Activated T-cell treated with anti-CD3 and anti-CD28 coated beads, Interleukin-2, amount 50 U/mL, for 1 hour (primary cell): ENCODE measurements at regions not wholly inside any gene's neighbourhood (a gene's known extent, or its start where the extent isn't known, plus 50 kb on each side); places are given as distances from the start of the nearest gene placed in this dataset.

ENCODE experiments used
- DNase-seq: peaks from one replicate; pipeline ENCODE4 v3.0.0-alpha.2; 2020

DNA sequence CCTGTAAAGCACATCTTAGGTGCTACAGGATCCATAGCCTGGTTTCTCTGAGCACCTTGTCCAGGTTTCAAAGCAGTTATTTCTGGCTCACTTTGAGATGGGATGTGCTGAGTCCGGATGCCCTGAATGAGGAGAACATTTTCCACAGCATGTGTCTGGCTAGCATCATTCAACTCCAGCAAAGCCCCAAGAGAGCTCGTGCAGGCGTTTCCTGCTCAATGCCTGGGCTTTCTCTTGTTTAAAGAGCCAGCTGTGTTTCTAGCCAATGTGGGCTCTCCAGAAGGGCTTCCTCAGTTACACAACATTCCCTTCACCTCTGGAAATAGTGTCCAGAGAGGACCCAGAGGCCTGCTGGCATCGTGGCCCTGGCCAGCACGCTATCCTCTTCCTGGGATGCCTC is 411.7 kb downstream of the DMAC1 start:
- no peak for DNase-seq

DNA sequence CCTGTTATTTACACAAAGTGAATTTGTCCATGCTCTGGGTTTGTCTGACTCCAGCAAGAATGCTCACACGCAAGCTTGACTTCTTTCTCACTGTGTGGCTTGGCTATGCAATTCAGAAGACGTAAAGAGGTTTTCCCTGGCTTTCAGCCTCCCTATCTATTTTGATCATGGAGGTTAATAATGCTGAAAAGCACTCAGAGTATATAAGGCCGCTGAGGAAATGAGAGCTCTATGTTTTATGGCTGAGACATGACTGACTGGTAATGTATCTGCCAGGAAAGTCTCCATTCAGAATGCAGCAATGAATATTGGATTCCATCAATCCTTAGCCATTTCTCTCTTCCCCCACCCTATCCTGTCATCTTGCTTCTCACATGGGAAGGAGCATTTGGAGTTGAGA is 417.3 kb downstream of the DMAC1 start:
- DNase-seq = no peak

DNA sequence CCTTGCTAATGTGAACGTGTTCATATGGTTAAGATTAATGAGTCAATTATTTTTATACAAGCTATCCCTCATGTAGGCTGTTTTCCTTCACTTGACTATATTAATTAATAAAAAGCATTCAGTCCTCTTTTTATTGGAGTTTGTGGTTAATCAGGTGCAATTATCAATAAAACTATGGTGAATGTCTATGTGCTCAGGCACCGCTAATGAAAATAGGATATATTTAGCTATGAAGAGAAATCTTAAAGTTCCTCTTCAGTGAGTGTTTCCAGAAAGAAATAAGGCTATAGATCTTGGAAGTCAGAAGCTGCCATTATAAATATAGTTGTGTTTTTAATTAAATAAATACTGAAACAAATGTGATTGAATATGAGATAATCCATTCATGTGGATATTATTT is 422.1 kb downstream of the DMAC1 start:
- no peak for DNase-seq

DNA sequence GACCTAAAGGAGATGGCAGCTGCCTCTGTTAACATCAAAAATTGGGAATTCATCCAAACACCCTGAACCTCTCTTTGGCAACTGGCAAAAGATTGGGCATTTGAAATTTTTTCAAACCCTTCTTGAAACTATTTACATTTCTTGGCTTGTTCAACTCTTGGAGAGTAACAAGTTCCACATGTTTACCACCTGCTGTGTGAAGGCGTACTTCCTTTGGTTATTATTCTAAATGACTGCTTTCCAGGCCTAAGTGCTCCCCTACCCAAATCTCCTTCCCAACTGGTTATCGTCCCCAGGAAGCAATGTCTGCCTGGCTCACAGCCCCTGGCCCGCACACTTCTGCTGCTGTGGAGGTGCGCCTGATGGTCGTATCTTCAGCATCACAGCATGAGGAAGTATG is 422.7 kb downstream of the DMAC1 start:
- no peak for DNase-seq

DNA sequence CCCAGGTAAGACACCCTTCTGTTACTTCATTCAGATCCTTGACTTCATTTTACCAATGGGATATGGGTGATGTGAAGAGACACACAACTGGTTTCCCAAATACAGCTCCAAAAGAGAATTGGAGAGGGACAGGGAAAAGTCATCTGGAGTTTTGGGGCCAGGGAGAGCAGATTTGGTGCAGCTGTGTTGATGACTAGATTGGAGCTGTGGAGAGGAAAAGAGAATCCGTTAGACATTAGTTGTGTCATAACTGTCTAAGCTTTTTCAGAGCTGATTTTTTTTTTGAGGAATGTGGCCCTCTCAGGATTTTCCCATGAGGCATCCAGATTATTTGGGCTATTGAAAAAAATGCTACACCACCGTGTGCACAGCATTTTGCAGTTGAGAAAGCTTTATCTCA is 423.4 kb downstream of the DMAC1 start:
- no peak for DNase-seq

DNA sequence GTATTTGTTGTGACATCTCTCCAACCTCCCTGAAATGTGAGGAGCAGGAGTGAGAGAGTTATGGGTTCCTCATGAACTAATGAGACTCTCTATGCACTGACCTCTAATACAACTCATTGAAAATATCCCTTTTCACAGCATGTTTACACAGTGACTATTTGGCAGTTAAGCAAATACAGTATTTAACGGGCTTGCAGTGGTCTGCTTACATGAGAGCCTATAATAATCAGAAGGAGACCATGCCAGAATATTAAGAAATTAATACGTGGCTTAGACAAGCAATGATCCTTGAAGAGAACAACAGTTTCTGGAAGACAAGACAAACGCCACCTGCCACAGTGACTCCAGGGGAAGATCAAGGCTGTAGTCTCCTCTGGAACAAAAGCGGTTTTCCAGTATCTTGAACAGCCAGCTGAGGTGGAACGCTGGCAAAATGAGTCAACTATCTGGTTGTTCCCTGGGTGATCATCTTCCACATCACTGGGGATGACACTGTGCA is 424.5 kb downstream of the DMAC1 start:
- DNase-seq = no peak

DNA sequence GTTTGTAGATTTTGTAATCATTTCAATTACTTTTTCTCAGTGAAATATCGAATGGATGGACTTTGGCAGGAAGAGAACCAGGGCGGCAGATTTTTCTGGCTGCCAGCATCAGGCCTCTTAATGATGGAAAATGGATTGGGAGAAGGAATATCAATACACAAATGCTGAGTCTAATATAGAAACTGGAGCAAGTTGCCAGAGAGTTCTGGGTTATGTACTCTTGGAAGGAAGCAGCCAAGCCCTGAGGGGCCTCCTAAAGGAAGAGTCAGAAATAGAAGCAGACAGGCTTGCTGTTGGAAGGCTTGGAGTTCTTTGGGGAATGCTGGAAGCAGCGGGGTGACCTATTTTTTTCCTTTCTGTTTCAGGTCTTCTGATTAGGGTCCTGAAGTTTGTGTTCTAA is 428.6 kb downstream of the DMAC1 start:
- DNase-seq = no peak

DNA sequence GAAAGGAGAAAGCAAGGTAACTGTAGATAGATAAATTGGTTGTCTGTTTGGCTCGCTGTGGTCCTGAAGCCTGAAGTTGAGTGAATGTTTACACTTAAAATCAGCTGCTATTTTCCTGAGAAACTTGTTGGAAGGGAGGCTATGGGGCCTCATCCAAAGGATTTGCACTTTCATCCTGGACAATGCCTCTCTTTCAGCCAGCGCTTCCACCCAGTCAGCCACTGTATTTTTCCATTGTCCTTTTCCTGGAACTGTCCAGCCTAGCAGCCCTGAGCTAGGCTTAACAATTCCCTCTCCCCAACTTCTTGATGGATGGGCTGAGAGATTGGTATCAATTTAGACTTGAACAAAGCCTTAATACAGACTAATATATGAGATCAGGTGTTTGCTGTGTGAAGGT is 429.2 kb downstream of the DMAC1 start:
- no peak for DNase-seq

DNA sequence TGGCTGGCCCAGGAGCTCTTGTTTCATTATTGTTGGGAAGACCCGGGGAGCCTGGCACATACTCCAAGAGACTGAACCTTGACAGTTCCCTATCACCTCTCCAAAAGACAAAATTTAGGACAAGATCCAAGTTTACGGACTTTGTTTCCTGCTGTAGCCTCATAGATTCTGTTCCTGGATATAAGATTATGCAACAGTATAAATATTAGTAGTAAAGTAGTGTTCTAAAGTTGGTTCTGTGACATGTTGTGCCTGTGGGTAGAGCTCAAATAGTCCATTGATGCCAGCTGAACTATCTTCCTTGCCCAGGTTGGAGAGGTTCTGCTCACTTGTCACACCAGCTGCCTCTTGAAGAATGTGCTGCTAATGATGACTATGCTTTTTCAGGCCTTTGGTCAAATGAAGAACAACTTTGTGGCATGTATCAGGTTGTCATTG is 430.2 kb downstream of the DMAC1 start:
- no peak for DNase-seq

DNA sequence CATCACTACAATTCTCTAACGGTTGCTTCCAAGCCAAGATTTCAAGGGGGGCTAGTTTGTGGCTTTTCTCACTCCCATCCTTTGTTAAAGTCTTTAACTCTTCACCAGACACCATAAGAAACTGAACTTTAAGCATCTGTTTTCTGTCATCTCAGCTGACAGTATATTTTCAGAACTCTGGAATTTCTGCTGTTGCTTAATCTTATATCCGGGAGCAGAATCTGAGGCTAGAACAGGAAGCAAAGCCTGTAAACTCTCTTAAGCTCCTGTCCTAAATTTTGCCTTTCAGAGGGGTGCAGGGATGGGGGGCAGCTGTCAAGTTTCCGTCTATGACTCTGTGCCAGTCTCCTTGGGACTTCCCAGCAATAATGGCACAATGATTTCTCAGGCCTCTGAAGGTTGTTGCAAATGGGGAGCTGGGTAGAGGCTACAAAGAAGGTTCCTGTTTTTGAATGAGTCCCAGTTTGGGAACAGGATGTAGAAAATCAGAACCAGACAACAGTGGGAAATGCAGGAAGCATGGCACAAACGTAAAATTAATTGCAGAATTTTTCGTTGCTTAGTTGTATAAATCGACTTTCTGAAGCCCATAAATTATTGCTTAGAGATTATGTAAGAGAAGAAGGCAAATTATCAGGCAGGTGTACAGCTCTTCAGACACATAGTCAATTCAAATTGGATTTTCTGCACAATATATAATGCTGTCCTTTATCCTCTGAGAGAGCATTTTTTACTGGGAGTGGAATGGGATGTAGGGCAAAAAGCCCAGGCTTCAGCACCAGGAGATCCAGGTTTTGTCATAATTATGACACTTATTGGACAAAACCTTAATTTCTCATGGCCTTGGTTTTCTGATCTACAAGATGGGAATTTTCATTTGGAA is 430.9 kb downstream of the DMAC1 start:
- no peak for DNase-seq

DNA sequence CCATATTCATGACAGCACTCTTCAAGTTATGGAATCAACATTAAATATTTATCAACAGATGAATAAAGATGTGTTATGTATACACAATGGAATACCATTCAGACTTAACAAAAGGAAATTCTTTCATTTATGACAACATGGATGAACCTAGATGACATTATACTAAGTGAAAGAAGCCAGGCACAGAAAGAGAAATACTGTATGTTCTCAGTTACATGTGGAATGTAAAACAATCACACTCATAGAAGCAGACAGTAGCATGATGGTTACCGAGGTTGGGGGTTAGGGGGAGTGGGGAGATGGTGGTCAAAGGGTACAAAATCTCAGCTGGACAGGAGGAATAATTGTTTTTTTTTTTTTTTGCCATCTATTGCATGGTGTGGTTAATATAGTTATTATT is 431.9 kb downstream of the DMAC1 start:
- DNase-seq = no peak

DNA sequence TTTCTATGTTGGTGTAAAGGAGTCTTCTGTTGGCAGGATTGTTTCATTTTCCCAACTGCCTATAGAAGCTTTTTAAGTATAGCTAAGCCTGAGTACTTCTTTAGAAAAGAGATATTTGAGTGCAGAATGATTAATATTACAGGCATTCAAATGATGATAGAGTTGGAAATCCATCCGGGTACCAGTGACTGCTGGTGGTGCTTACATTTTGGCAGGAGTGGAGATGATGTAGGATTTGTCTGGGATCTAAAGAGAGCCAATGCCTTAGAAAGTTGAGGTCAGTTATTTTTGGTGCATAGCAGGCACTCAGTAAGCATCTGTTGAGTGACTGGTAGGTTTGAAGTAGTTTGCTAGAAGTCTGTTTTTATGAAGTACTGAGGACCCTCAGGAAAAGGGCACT is 433.5 kb downstream of the DMAC1 start:
- DNase-seq = no peak

DNA sequence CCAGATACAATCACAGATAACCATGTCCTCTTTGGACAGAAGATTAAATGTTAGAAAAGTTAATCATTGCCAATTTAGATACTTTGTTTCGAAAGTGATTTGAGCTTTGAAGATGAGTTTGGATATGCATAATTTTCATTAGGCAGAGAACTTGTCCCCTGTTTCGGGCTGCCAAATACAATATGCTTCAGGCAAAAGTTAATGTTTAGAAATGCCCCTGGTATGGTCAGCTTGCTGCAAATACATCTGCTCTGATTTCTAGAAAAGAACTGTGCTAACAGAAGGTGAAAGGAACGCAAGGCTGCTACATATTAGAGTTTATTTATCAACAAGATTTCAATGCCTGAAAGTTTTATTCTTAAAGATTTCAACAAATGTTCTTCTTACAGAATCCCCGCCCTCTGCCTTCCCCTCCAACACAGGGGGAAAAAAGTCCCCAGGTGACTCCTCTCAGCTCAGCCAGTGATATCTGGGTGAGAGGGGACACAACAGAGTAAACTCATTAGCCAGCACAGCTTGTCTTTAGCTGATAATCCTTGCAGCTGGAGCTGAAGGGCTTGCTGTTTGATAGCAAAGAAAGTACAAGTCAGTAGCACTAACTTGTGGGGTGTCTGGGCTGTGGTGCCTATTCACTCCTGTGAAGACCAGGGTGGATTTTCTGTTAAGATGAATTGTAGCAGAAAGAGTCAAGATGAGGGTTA is 435.7 kb downstream of the DMAC1 start:
- DNase-seq = no peak

DNA sequence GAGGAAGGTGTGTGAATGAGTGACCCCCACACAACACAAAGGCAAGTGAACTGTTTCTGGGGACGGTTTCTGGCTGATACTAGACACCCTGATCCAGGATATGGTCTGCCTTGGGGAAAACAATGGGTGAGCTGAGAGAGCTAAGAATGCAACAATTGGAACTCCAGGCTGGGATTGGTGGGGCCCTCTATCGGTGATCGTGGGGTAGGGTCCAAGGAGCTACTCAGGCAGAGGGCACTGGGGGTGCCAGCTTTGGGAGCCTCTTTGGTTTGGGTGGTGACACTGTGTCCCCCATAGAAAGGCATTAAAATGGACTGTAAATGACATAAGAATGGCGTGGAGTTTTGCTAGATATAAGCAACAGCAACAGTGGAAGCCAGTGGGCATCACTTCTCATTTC is 439.1 kb downstream of the DMAC1 start:
- no peak for DNase-seq

DNA sequence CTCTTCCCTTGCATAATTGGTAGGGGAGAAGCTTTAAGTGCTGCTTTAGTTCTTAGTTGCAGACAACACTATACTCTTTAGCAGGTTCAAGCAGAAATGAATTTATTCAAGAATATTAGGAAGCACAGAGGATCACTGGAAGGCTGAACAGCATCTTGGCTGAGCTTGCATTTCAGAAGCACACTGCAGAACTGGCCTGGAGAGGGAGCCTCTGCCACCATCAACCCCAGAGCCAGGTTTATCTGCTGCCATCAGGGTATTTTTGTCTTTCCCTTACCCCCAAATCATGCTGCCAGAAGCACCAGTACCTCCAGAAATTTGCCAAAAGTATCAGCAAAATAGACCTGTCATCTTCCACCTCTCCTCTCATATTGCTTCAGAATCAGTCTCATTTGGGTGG is 440.7 kb downstream of the DMAC1 start:
- no peak for DNase-seq

DNA sequence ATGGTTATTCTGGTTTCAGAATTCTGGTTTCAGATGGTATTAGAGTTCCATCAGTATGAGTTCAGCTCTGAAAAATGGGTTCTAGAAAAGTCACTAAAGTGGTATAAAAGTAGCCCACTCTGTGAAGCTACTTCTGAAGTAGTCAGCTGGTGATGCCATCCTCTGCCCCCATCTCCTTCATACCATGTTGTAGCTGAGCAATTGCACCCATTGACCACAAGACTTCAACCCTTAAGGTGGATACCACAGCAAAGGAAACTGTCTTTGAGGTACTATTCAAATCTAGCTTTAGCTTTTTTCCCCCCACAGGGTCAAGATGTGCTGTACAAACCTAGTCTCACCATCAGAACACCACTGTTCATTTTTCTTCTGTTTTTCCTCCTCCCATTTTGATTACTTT is 444.9 kb downstream of the DMAC1 start:
- DNase-seq = no peak

DNA sequence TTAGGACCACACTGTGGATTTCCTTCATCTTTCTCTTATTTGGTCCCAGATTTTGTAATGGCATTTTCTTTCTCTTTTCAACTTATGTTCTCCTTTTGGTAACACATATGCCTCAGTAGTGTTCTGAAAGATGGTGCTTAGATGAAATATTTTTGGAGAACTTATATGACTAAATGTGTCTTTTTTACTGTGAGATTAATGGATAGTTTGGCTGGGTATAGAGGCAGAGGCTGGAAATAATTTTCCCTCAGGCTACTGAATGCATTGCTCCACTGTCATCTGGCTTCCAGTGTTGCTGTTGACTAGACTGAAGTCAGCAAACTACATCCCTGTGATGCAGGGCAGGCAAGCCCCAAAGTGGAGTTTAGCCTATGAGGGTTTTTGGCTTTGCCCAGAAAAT is 450.9 kb downstream of the DMAC1 start:
- DNase-seq = no peak

DNA sequence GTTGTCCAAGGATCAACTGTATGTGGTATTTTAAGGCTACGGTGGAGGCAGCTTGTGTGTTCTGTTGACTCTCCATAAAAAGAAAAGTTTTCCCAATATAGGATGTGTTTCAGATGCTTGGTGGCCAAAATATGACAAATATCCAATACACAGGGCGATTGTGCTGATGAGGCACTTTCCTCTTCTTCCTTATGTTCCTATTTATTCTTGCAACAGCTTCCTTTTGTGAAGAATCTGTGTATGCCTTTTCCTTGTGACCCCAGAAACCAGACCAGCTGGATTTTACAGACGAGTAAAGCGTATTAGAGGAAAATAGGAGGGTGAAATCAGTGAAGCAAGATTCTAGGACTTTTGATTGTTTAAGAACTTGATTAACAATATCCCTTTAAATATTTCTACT is 452.0 kb downstream of the DMAC1 start:
- no peak for DNase-seq

DNA sequence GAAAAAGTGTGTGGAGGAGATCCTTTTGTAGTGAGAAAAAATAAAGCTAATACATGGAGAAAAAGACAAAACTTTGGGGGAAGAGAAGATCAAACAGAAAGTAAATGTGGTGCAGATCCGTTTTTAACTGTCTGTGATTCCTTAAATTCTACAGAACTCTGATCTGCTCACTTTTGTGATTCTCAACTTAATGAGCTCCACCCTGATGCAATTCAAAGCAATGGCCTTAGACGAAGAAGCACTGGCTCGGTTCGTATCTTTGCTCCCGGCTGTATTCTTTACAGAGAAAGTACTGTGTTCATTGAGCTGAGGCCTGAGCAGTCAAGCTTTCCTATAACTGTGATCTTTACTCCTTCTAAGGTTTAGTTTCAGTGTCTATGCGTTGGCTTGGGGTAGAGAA is 453.4 kb downstream of the DMAC1 start:
- DNase-seq = no peak

DNA sequence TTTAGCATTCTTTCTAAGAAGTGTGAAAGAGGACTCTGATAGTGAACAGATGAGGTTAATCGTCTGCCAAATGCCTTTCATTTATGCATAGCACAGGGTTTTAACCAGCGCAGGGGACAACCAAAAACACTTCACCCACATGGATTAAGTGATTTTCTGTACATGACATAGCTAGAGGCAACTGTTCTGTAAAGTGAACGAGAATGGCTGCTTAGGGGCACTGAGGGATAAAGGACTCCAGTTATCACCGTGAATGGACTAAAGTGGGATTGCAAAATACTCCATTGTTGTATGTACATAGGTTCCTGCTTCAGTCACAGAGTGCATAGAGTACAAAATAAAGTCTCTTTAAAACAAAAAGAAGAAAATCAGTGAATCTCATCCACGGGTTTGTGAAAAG is 456.8 kb downstream of the DMAC1 start:
- DNase-seq = no peak

DNA sequence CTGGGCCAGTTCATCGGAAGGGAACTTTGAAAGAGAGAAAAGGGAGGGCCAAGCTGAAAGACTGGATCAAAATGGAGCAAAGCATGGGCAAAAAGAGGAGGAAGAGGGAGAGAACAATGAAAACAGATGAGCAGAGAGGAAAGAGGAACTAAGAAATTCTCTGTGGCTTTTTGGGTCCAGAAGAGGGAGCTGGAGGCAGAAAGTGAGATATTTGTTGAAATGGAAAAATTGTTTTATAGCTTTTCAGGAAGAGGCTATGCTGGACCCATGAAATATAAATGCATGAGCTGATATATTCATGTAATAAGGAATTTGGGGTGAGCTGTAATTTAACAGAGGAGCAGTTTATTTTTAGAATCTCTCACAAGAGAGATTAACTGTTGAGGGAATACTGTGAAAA is 457.3 kb downstream of the DMAC1 start:
- no peak for DNase-seq

DNA sequence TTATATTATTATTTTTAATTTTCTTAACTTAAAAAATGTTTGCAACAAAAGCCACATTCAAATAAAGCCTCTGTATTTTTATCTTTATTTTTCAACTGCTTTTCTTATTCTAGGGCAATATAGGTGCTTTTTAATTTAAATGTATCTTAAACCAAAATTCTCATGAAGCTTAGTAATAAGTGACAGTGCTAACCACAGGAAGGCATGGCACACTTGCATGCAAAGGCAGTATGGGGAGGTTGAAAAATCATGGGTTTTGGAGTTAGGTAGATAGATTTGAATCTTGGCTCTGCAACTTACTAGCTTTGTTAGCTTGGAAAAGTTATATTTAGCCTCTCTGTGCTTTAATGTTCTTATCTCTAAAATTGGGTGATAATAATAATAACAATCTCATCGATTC is 458.0 kb downstream of the DMAC1 start:
- no peak for DNase-seq

DNA sequence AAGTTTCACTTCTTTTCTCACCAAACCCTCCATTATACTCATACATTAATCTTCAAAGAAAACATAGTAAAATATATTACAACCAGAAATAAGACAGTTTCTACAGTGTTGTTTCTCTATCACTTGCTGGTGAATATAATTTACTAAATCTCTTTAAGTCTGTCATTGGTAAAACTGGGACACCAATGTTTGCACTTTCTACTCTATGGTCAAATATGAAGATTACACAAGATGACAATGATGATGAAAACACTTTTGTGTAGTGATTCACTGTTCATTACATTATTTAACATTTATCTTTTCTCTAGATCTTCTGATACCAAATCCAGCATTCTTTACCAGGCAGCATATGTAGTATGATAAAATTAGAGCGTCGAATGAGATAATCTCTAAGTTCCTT is 459.1 kb downstream of the DMAC1 start:
- no peak for DNase-seq

DNA sequence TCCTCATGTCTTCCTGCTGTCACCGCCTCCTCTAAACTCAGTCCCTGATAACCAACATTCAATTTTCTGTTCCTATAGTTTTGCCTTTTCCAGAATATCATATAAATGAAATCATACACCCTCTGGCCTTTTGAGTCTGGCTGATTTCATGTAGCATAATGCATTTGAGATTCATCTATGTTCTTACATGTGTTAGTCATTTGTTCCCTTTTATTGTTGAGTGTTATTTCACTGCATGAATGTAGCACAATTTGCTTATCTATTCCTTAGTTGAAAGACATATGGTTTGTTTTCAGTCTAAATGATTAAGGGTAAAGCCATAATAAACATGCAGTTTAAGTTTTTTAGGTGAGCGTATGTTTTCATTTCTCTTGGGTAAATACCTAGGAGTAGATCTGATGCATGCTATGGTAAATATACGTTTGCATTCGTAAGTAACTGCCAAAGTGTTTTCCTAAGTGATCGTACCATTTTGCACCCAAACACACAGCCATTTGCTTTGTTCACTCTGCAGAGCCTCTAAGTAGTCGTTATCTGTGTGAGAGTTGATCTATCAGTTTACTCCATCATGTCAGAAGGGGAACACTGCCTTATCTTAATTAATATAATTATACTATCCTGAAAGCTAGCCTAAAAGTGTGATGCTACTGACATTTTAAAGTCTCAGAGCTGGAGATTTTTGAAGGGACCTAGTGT is 460.8 kb downstream of the DMAC1 start:
- DNase-seq = no peak
